GM19043 (cell line): ENCODE measurements at regions not wholly inside any gene's neighbourhood (a gene's known extent, or its start where the extent isn't known, plus 50 kb on each side); places are given as distances from the start of the nearest gene placed in this dataset.

Experiments used
- ATAC-seq: cut with Tn5 transposase; IDR thresholded peaks from one replicate; pipeline ENCODE4 v1.9.1; 2021; ENCODE audit warnings: low read depth; ENCODE audit not compliant: unreplicated experiment

DNA sequence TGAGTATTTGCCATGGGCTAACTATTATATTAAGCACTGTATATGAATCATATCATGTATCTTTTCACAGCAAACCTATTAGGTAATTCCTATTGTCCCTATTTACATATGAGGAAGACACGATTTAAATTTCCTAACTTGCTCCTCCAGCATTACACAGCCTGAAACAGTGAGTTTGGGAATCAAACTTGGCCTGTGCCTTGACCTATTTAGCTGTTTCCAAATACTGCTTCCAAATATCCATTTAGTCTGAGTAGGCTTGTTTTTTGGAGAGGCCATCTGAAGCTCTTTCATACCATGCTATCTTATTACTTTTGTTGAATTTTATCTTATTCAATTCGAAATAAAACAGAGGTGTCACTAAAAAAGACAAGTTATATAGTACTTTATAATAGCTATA lies 447.3 kb upstream of the MPDZ start:
- no peak for ATAC-seq

DNA sequence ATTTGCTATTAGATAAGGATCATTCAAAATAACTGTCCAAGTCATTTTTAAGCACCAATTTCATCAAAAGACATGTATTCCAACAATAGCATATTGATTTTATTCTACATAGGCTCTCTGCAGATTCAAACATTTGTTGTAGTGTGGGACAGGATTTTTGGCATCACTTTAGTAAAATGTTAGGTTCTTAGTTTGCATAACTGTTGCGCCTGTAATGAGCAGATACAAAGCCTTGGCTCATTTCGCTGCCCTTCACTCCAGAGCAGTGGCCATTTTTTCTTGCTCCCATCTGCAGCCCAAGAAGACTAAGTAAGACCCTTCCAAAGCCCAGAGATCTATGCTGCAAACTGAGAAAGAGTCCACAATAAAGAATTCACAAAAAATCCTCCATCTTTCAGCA lies 446.0 kb upstream of the MPDZ start:
- no peak for ATAC-seq

DNA sequence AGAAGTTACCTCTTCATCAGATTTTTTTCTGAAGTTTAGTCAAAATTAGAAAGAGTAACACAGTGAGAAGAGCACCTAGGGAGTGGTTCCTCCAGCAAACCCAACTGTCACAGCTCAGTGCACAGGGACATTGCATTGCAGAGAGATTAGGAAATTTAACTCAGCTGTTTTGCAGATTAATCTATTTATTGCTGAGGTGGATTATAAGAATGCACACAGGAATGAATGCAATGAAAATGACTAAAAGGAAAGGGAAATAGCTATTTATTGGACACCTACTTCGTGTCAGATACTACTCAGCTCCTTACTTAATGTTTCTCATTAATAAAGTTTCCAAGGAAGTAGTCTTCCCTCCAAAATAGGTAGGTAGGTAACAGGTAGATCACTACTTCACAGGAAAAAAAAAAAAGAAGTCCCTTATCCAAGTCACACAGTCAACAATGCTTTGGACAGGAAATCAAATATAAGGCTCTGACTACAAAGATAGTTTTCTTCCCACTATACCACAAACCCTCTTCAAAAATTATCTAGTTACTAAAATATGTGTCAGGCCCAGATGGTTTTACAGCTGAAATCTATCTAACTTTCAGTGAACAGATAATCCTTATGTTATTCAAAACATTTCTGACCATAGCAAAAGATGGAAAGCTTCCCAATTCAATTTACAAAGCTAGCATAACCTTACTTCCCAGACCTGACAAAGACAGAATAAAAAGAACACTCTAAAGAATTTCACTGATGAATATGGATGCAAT lies 442.2 kb upstream of the MPDZ start:
- ATAC-seq = no peak

DNA sequence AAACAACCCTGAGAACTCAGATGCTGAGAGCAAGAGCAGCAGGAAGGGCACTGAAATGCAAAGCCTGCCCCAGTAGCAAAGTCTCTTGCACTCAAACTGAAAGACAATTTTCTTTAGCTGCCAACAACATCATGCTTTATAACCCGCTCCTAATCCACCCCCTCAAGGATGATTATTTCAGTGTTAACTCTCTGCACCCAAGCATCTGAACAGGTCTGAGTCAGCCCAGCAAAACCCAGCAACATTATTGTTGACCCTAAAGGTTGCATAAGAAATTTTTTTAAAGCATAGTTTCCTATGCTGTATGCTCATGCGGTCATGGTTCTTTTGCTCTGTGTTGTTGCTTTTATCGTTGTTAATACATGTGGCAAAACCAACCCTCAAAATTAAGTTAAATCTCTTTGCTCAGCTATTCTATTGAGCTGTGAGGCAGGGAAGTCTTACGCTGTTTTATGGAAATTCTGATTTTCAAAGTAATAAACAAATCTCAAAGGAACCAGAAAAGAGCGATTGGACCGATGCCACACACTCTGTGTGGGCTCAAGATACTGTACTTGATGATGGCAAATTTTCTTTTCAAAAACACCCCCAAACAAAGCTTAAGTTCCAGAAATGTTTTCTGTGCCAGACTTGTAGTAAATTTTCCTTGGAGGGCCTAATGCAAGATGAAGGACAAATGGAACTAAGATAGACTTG lies 440.6 kb upstream of the MPDZ start:
- ATAC-seq = no peak

DNA sequence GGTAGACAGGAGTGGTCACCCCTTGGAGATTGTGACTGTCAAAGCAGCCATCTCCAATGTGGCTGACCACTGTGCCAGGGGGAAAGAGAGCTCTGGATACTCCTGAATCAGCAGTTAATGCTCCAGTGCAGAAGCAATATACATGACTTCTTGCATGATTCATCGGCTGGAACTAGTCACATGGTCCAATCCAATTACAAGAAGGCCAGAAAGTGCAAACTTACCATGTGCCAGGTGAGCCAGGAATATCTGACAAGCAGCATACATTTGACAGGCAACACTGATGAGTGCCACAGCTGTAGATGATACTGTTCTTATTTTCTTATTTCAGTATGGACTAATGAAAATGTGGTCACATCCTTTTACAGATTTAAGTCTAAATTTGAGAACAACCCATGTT lies 440.0 kb upstream of the MPDZ start:
- no peak for ATAC-seq

DNA sequence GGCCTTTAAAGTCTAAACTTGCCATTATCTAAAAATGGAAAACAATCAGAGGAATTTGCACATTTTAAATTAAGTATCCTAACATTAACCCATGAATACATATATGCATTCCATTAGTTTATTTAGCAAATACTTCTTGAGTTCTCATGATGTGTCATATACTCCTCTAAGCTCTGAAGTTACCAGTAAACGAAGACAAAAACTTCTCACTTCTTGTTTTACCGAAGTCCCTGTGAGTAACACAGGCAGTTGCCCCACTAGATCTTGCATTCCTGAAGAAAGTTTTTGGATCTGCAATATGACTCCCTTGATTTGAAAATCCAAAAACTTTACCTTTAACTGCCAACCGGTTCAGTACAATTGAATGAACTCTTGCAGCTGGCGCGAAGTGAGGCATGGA lies 439.0 kb upstream of the MPDZ start:
- ATAC-seq = no peak

DNA sequence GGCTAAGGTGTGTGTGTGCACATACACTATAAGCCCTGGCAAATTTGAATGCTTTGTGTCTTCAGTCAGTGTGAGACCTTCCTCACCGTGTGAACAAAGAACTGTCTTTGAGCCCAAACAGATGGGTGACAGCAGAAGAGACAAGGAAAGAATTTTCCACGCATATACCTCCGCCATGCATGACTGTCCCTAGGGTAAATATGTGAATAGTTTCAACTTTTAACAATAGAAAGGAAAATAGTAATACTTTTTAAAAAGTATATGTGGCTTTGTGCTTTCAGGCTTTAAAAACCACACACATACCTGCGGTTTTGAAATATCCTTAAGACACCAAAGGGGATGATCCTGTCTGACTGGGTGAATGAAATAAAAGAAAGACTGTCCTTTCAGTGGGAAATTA lies 438.6 kb upstream of the MPDZ start:
- ATAC-seq = no peak

DNA sequence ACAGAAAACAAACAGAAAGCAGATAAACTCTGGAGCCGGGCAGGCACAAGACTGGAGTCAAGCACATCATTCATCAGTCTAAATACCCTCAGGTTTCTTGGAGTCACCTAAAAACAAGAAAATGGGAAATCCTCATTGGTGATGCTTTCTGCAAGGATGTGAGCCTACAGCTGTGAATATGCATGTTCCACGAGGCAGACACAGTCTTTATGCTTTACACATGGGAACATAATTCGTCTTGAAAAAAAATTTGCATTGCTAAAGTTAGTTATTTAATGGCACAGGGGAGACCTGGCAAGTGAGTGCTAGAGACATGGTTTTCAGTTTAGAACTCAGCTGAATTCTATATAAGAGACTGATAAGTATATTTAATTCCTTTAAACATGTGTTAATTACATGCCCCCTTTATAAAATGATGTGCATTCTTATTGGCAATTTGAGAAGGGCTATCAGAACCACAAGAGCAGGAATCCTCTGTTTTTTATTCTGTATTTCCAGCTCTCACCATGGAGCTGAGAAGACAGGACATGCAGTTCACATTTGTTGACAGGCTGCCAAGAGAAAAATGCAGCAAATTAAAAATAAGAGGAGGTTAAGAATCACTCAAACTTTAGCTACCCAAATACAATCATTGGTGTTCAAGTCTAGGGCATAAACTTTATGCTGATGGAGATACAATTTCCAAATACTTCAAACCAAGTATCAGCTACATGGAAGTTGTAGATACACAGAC lies 438.0 kb upstream of the MPDZ start:
- ATAC-seq = no peak

DNA sequence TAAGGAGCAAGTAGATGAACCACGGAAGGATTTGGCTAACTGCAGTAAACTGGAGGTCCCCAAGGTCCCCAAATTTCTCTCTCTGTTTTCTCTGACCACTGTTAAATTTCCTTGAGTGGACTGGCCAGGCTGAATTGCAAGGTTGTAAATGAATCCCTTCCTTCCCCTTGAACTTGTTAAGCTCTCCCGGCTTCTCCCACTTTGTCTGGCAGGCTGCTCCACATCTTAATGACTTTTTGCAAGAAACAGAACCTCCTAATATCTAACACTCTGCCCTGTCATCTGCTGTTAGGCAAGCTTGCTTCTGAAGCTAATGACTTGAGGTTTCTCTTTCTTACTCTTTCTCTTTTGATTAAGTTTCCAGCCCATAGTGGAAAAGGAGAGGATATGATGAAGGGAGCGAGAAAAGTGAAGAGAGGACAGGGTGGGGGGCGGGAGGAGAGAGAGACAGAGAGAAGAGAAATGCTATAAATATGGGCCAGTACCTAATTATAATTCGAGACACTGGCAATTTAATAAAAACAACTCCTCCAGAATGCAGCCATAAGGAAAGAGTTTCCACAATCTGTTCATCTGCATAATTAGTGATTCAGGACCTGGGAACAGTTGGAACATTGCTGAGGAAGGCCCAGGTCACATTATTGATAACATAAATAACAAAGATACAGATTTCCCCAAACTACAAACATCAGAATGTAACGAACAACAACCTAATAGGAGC lies 437.3 kb upstream of the MPDZ start:
- no peak for ATAC-seq

DNA sequence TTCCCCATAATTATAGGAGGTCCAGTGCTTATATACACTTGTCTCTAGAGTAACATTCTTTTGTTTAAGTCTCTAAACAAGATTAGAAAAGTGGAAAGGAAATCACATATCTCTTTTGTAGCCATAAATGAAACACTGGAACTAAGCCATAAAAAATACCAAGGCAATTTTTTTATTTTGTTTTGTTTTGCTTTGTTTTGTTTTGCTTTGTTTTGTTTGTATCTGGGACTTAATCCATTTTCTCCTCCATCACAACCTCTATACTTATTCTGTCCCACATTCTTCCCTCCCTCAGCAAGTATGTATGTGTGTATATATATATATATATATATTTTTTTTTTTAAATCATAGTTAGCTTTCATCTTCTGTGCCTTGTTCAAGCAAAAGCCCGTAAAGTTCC lies 436.6 kb upstream of the MPDZ start:
- ATAC-seq = no peak

DNA sequence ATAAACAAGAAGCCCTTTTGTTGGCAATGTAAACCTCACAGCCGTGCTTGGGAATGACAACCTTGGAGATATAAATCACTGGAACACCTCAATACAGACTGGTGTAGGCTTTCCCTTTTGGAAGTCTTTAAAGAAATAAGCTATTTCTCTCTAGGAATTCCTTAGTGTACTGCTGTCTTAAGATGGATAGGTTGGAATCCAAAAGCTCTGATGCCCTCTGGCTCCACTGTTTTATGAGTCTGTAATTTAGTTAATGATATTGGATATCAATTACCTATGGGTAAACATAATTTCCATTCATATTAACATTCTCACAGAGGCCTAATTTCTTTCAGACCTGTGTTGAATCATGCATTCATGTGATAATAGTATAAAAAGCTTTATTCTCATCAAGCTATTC lies 435.9 kb upstream of the MPDZ start:
- ATAC-seq = no peak

DNA sequence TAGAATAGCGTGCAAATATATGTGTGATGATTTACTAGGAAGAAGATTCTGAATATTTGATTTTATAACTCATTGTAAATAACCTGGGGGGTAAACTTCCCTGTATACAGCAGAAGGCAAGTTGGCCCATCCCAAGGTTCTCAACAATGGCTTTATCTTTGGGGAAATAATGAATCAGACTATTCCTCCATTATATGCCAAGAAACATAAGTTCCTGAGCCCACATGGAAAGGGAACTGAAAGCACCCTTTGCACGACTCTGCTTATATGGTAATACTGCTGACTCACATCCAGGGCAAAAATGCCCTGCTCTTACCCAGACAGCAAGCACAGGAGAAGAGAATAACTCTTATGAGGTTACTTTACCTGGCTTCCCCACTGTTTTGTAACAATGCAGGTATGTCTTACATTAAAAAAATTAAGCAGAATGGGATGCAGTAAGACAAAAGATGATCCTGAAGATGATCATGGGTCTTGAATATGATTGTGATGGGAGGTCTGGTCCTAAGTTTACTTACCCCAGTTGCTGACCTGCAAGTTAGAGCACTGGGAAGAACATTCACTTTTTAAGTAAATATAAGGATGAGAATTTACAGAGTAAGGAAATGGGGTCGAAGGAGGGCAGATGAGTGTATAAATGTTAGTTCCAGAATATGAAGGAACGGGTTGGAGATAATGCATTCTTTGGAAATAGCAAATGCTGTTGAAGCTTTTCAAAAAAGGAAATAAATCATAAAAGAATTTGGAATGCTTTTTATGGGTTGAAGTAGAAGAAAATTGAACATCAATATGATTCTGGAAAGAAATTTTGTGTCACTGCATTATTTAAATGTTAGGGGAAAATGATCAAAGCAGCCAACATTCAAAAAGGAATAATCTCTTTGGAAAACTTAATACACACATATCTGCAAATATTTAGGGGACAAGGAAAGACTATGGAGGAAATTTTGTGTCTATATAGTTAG lies 428.4 kb upstream of the MPDZ start:
- no peak for ATAC-seq

DNA sequence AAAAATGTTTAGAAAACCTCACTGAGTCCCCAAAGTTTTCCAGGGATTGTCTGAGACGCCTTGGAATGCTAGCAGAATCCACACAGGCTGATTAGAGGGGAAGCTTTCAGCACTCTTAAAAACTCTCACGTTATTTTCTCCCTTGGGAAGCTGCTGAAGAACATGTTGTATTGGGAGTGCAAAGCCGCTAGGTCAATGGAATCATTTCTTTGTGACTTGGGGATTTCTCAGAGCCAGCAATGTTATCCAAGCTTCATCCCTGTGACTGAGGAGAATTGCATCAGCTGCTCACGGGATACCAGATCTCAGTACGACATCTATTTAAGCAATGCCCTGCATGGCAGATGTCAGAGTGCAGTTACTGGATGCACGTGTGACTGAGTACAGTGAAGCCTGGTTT lies 426.4 kb upstream of the MPDZ start:
- no peak for ATAC-seq

DNA sequence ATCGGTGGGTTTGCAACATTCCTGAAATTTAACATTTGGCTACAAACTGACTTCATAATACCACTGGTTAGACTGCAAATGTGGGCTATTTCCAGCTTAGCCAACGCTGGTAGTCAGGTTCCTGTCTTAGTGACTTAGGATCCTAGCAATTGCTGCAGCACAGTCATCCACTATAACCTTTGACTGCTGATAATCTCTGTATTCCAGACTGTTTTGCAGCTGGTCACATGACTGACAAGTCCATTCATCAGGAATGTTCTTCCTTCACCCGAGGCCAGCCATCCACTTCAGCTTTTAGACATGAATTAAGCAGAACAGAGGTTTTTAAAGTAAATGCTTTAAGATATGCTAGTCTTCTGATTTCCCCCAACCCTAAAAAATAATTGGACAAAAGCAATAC lies 425.9 kb upstream of the MPDZ start:
- ATAC-seq = no peak

DNA sequence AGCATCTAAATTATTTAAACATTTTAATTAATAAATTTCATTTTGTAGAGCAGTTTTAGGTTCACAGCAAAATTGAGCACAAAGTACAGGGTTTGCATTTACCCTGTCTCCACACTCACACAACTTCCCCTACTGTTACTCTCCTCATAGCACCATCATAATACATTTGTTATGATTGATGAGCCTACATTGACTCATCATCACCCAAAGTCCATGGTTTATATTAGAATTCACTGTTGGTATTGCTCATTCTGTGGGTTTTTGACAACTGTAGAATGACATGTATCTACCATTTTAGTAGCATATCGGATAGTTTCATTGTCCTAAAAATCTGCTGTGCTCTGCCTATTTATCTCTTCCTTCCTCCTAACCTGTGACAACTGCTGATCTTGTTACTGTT lies 411.1 kb upstream of the MPDZ start:
- ATAC-seq = no peak

DNA sequence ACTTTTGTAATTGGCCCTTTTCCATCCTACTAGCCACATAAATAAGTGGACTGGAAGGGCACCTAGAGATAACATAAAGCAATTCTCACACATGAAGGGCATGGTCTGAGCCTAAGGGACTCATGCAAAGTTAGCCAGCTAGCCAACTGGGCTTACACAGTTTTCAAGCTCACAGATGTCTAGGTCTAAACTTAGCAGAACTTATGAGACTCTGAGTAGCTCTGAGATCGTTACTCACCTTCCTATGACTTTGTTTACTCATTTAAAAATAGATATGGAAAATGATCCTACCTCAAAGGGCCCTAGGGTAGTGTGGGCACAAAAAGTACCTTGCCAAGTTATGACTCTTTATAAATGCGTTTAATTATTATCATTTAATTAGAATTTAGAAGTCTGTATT lies 410.4 kb upstream of the MPDZ start:
- no peak for ATAC-seq

DNA sequence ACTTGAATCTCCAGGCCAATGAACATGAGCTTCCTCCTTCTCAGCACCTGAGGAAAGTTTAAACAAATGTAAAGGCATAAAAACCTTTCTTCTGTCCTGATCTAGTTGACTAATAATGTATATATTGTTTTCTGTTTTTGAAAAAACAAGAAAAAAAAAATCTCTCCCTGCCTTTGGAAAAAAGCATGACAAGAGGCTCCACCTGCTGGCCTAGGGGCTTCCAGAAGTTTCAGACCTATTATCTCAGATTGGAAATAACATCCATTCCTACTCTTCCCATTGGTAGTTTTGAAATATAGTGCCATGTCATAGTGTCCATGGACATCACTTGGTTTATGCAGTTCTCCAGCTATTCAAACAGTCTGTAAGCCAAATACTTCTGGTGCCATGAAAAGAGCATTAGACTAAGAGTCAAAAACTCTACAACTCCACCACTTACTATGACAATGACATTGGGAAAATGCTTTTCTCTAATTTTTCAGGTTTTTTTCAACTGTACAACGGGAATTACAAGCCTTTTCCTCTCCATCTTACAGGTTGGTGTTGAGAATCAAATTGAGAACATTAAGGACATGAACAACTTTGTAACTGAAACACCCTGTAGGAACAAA lies 409.6 kb upstream of the MPDZ start:
- no peak for ATAC-seq

DNA sequence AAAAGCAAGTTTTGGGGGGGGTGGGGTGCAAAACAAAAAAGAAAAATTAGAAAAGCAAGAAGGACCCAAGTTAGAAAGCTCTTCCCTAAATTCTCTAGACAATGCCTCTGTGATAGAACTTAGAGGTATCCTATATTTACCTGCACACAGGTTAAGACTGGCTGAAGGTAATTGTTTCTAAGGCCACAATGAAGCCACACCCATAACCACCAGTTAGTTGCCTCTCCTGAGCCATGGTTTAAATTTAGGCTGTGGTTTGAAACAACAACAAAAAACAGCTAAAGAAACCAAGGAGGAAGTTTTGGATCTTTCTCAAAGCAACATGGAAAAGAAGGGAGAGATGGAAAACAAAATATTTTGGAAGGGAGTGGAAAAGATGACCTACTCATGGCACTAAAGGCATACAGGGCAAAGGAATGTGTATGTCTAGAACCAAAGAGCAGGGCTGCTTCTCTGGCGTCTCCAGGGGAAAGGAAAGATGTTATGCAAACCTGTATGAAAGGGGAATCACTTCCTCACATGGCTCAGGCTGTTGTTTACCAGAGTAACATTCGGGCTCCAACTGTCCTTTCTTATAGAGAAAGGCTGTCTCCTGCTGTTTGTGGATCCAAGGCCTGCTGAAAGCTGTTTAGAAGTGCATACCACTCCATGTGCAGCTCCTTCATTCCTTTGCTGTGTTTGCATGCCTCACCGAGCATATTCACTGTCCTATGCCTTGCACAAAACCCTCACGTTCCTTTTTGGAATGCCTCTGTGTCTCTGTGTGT lies 408.9 kb upstream of the MPDZ start:
- no peak for ATAC-seq

DNA sequence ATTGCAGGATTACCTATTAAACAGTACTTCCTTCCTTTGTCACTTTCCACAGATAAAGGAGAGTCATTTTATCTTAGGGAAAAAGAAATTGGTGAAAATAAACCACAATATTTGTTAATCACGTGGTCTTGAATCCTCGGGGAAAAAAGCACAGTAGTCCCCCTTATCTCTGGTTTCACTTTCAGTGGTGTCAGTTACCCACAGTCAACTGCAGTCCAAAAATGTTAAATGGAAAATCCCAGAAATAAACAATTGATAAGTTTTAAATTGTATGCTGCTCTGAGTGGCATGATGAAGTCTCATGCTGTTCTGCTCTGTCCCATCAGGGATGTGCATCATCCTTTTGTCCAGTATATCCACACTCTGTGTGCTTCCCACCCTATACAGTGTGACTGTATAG lies 405.2 kb upstream of the MPDZ start:
- ATAC-seq = no peak
